Esophagus muscularis mucosa (tissue), 4 donors: ENCODE measurements at regions not wholly inside any gene's neighbourhood (a gene's known extent, or its start where the extent isn't known, plus 50 kb on each side); places are given as distances from the start of the nearest gene placed in this dataset.

Source experiments
- DNase-seq: peaks from one replicate; pipeline ENCODE4 v3.0.0-alpha.2; 2017; ENCODE audit errors: extremely low spot score
- H3K27ac ChIP-seq, 4 donors: fragments of 200-600 bp; sonication (generic); replicated peaks in 1 of 4; 1 replicate in 3 of 4; 2 replicates in 1 of 4; pipeline ENCODE4 v1.5.1; 2016 to 2019; ENCODE audit warnings: mild to moderate bottlenecking in 1 of 4
- H3K27me3 ChIP-seq, 4 donors: fragments of 200-600 bp; sonication (generic); one replicate each; pipeline versions ENCODE4 v1.5.1 to v1.6.0; 2016 to 2019
- H3K36me3 ChIP-seq, 4 donors: fragments of 200-600 bp; sonication (generic); one replicate each; pipeline ENCODE4 v1.5.1; 2016 to 2019
- H3K4me1 ChIP-seq, 4 donors: fragments of 200-600 bp; sonication (generic); one replicate each; pipeline ENCODE4 v1.5.1; 2016 to 2019
- H3K4me3 ChIP-seq, 4 donors: fragments of 200-600 bp; sonication (generic); 1 replicate in 2 of 4; 2 replicates in 2 of 4; pipeline ENCODE4 v1.5.1; 2016 to 2019; ENCODE audit warnings: mild to moderate bottlenecking in 4 of 4, moderate library complexity in 1 of 4
- H3K9me3 ChIP-seq, 4 donors: fragments of 200-600 bp; sonication (generic); 1 replicate in 3 of 4; 2 replicates in 1 of 4; pipeline ENCODE4 v1.5.1; 2016 to 2019
- CTCF ChIP-seq, 3 experiments: fragments of 200-600 bp in 2 of 3; fragments of 450-650 bp in 1 of 3; sonication (generic) in 2 of 3; IDR thresholded peaks; one replicate each; pipeline ENCODE4 v1.5.1; 2017 to 2019; ENCODE audit warnings: antibody characterized with exemption in 3 of 3, mild to moderate bottlenecking in 2 of 3, moderate library complexity in 1 of 3
- EP300 ChIP-seq: sonication (generic); formaldehyde crosslinking; IDR thresholded peaks from one replicate; pipeline ENCODE4 v1.6.1; 2017; ENCODE audit warnings: antibody characterized with exemption
- POLR2A ChIP-seq: fragments of 450-650 bp; IDR thresholded peaks from one replicate; pipeline ENCODE4 v1.6.1; 2017; ENCODE audit warnings: antibody characterized with exemption, moderate library complexity, mild to moderate bottlenecking, low read depth
- POLR2AphosphoS5 ChIP-seq, 2 donors: sonication (generic); formaldehyde crosslinking; IDR thresholded peaks; one replicate each; pipeline ENCODE4 v1.6.1; 2017; ENCODE audit warnings: antibody characterized with exemption in 2 of 2
- WGBS: methylation state at CpG from one replicate; pipeline ENCODE4 v1.1.5; 2018; 5-methylcytosine and 5-hydroxymethylcytosine counted together
- intact Hi-C: fragments of 100-400 bp; cut with DNase I; formaldehyde crosslinking; loops from one replicate; pipeline ENCODE4 v1.15.1; 2023

GRCh38 chr13:89628567-89628966 is 1718.9 kb upstream of the MIR17HG start:
- H3K9me3 ChIP-seq, result no peaks in the 10 kb centered on the region
- WGBS, result 72% methylated on average over 5 of the region's 5 CpGs
- no peak overlapping the region for H3K27ac ChIP-seq
- intact Hi-C loops, result no loop called here
- no peaks in the 10 kb centered on the region for H3K36me3 ChIP-seq
- TF ChIP-seq EP300, result no peak
- H3K4me1 ChIP-seq, result no peaks in the 10 kb centered on the region
- no peaks in the 10 kb centered on the region for H3K27me3 ChIP-seq
- DNase-seq, result no peak
- no peak overlapping the region for H3K4me3 ChIP-seq

- no peaks in the 10 kb centered on the region for H3K4me1 ChIP-seq
- no peaks in the 10 kb centered on the region for H3K36me3 ChIP-seq
- intact Hi-C loops, result no loop called here
- no peaks in the 10 kb centered on the region for H3K27me3 ChIP-seq
- WGBS, result 84% methylated on average over 7 of the region's 7 CpGs
- H3K27ac ChIP-seq, result no peak overlapping the region
- no peak for DNase-seq
- H3K9me3 ChIP-seq, result peaks cover 0 to 8% (median 0%) of the 10 kb centered on the region in 4 donors
- no peak overlapping the region for H3K4me3 ChIP-seq
- TF ChIP-seq EP300 (no peak), POLR2AphosphoS5 (IDR thresholded peaks at IDR 0.05) (no peak), CTCF (IDR thresholded peaks at IDR 0.05) (no peak), POLR2A (no peak)
Measured at GRCh38 chr13:89650226-89650625, 1697.3 kb upstream of the MIR17HG start.

GRCh38 chr13:89660752-89661151 is 1686.7 kb upstream of the MIR17HG start:
- Histone ChIP-seq H3K36me3 (no peaks in the 10 kb centered on the region), H3K4me3 (no peak overlapping the region), H3K27ac (no peak overlapping the region), H3K4me1 (no peaks in the 10 kb centered on the region), H3K27me3 (no peaks in the 10 kb centered on the region), H3K9me3 (no peaks in the 10 kb centered on the region)
- no peak for DNase-seq
- no peak for TF ChIP-seq CTCF (IDR thresholded peaks at IDR 0.05)
- no peak for TF ChIP-seq EP300
- no peak for TF ChIP-seq POLR2A
- TF ChIP-seq POLR2AphosphoS5 (IDR thresholded peaks at IDR 0.05), result no peak
- intact Hi-C loops, result no loop called here

GRCh38 chr13:89673789-89674311 is 1673.6 kb upstream of the MIR17HG start:
- WGBS, result 71% methylated on average over 3 of the region's 3 CpGs
- Histone ChIP-seq H3K9me3 (no peaks in the 10 kb centered on the region), H3K27ac (no peak overlapping the region), H3K4me3 (no peak overlapping the region), H3K27me3 (no peaks in the 10 kb centered on the region), H3K4me1 (no peaks in the 10 kb centered on the region), H3K36me3 (no peaks in the 10 kb centered on the region)
- no peak for DNase-seq
- TF ChIP-seq CTCF (IDR thresholded peaks at IDR 0.05), result no peak
- TF ChIP-seq POLR2A, result no peak
- no peak for TF ChIP-seq POLR2AphosphoS5 (IDR thresholded peaks at IDR 0.05)
- TF ChIP-seq EP300, result no peak
- intact Hi-C loops, result no loop called here

- 55% methylated on average over 2 of the region's 2 CpGs for WGBS
- intact Hi-C loops, result no loop called here
- H3K9me3 ChIP-seq, result no peaks in the 10 kb centered on the region
- no peak for DNase-seq
- no peaks in the 10 kb centered on the region for H3K4me1 ChIP-seq
- no peak overlapping the region for H3K4me3 ChIP-seq
- H3K27me3 ChIP-seq, result no peaks in the 10 kb centered on the region
- TF ChIP-seq POLR2A (no peak), CTCF (IDR thresholded peaks at IDR 0.05) (no peak)
- H3K27ac ChIP-seq, result no peak overlapping the region
- H3K36me3 ChIP-seq, result no peaks in the 10 kb centered on the region
Measured at GRCh38 chr13:89678466-89679121, 1668.9 kb upstream of the MIR17HG start.
